HL-60 (cell line): ENCODE measurements at regions not wholly inside any gene's neighbourhood (a gene's known extent, or its start where the extent isn't known, plus 50 kb on each side); places are given as distances from the start of the nearest gene placed in this dataset.
"Not testable (repeated sequence)": the region's sequence is repeated elsewhere in the genome, so short reads cannot be mapped to it uniquely, and the experiment has no call there.

ENCODE experiments used
- DNase-seq, 2 experiments: peaks; one replicate each; pipeline ENCODE4 v3.0.0-alpha.2; 2010 to 2020; ENCODE audit warnings: low read depth in 1 of 2, low spot score in 1 of 2
- H3K27ac ChIP-seq: fragments of 250-450 bp; sonication (Bioruptor Pico); replicated peaks from 2 replicates; pipeline ENCODE4 v1.5.1; 2020; ENCODE audit warnings: mild to moderate bottlenecking, moderate library complexity
- H3K27me3 ChIP-seq: fragments of 250-450 bp; sonication (Bioruptor Pico); 2 replicates; pipeline ENCODE4 v1.5.1; 2021; ENCODE audit warnings: mild to moderate bottlenecking, moderate library complexity; ENCODE audit not compliant: insufficient read depth, poor library complexity, severe bottlenecking
- H3K4me3 ChIP-seq: replicated peaks from 2 replicates; pipeline ENCODE4 v1.5.1; 2011; ENCODE audit warnings: mild to moderate bottlenecking, control low read depth, low read length; ENCODE audit not compliant: insufficient read depth
- CTCF ChIP-seq: IDR thresholded peaks from one replicate; pipeline ENCODE4 v1.5.1; 2011; ENCODE audit warnings: low read length, control low read depth, inconsistent platforms; ENCODE audit not compliant: insufficient read depth
- GABPA ChIP-seq: IDR thresholded peaks from 2 replicates; pipeline ENCODE4 v1.6.1; 2012; ENCODE audit warnings: low read depth
- POLR2AphosphoS5 ChIP-seq: IDR thresholded peaks from 2 replicates; pipeline ENCODE4 v1.6.1; 2012; ENCODE audit warnings: low read depth
- REST ChIP-seq: IDR thresholded peaks from 2 replicates; pipeline ENCODE4 v1.6.1; 2012; ENCODE audit warnings: low read depth; ENCODE audit not compliant: insufficient replicate concordance
- SPI1 ChIP-seq: IDR thresholded peaks from 2 replicates; pipeline ENCODE4 v1.6.1; 2012; ENCODE audit warnings: low read depth, mild to moderate bottlenecking, borderline replicate concordance

DNA sequence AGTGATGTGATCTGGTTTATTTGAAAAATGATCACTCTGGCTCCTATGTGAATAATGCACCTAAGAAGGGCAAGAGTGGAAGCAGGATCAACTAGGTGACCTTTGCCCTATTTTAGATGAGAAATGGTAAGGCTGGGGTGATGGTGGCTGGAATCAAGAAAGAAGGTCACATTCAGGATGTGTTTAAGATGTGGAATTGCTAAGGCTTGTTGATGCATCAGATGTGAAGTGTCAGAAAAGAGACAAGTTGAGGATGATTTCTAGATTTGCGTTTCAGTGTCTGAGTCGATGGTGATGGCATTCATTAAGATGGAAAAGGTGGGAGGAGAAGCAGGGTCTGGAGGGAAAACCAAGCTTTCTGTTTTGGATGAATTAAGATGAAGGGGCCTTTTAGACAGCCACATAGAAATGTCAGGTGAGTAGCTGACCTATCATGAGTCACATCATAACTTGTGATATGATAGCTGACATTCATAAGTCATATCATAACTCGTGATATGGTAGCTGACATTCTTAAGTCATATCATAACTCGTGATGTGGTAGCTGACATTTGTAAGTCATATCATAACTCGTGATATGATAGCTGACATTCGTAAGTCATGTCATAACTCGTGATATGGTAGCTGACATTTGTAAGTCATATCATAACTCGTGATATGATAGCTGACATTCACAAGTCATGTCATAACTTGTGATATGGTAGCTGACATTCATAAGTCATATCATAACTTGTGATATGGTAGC, 101.2 kb upstream of the SEC11C start:
- DNase-seq: no peak
- no peak overlapping the region for H3K4me3 ChIP-seq
- no peaks in the 10 kb centered on the region for H3K27me3 ChIP-seq
- H3K27ac ChIP-seq: no peak overlapping the region
- TF ChIP-seq POLR2AphosphoS5 (no peak), CTCF (no peak), GABPA (no peak), REST (no peak), SPI1 (no peak)

DNA sequence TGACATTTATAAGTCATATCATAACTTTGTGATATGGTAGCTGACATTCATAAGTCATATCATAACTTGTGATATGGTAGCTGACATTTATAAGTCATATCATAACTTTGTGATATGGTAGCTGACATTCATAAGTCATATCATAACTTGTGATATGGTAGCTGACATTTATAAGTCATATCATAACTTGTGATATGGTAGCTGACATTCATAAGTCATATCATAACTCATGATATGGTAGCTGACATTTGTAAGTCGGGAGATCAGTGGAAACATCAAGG, 100.7 kb upstream of the SEC11C start:
- H3K27ac ChIP-seq, DNase-seq, H3K4me3 ChIP-seq, H3K27me3 ChIP-seq: not testable (repeated sequence)

- no peak for TF ChIP-seq CTCF
- TF ChIP-seq GABPA: no peak
- TF ChIP-seq SPI1: no peak
- no peak for TF ChIP-seq POLR2AphosphoS5
- TF ChIP-seq REST: no peak
- Histone ChIP-seq H3K27me3 (no peaks in the 10 kb centered on the region), H3K4me3 (no peak overlapping the region), H3K27ac (no peak overlapping the region)
- DNase-seq: no peak
Measured at GRCh38 chr18:59039449-59039848, 100.2 kb upstream of the SEC11C start.

GRCh38 chr18:59040770-59041148, 98.9 kb upstream of the SEC11C start:
- Histone ChIP-seq H3K27ac (no peak overlapping the region), H3K27me3 (no peaks in the 10 kb centered on the region), H3K4me3 (no peak overlapping the region)
- no peak for DNase-seq
- TF ChIP-seq SPI1: no peak
- no peak for TF ChIP-seq REST
- TF ChIP-seq GABPA: no peak
- no peak for TF ChIP-seq CTCF
- TF ChIP-seq POLR2AphosphoS5: no peak
